Muscle layer of colon (tissue), 2 donors: ENCODE measurements at regions not wholly inside any gene's neighbourhood (a gene's known extent, or its start where the extent isn't known, plus 50 kb on each side); places are given as distances from the start of the nearest gene placed in this dataset.
"Not testable (repeated sequence)": the region's sequence is repeated elsewhere in the genome, so short reads cannot be mapped to it uniquely, and the experiment has no call there.

Source experiments
- H3K27ac ChIP-seq: one replicate; pipeline ENCODE4 v1.7.0; 2013; ENCODE audit warnings: low read depth, mild to moderate bottlenecking, low read length, moderate library complexity
- H3K27me3 ChIP-seq, 2 donors: one replicate each; pipeline ENCODE4 v1.7.0; 2013; ENCODE audit warnings: low read length in 2 of 2, mild to moderate bottlenecking in 2 of 2; ENCODE audit not compliant: insufficient read depth in 2 of 2, control insufficient read depth in 1 of 2
- H3K36me3 ChIP-seq: one replicate; pipeline ENCODE4 v1.7.0; 2013; ENCODE audit warnings: mild to moderate bottlenecking, low read length; ENCODE audit not compliant: insufficient read depth
- H3K4me1 ChIP-seq: one replicate; pipeline ENCODE4 v1.7.0; 2013; ENCODE audit warnings: mild to moderate bottlenecking, low read length; ENCODE audit not compliant: insufficient read depth
- H3K4me3 ChIP-seq, 2 donors: one replicate each; pipeline ENCODE4 v1.7.0; 2013; ENCODE audit warnings: low read length in 2 of 2, low read depth in 1 of 2, mild to moderate bottlenecking in 1 of 2, moderate library complexity in 1 of 2
- H3K9ac ChIP-seq: one replicate; pipeline ENCODE4 v1.7.0; 2013; ENCODE audit warnings: low read length
- H3K9me3 ChIP-seq: one replicate; pipeline ENCODE4 v1.7.0; 2013; ENCODE audit warnings: mild to moderate bottlenecking, low read length
- donor health status: abdominal sarcoma.
- donor health status: Adenocarcinoma of cecum.

DNA sequence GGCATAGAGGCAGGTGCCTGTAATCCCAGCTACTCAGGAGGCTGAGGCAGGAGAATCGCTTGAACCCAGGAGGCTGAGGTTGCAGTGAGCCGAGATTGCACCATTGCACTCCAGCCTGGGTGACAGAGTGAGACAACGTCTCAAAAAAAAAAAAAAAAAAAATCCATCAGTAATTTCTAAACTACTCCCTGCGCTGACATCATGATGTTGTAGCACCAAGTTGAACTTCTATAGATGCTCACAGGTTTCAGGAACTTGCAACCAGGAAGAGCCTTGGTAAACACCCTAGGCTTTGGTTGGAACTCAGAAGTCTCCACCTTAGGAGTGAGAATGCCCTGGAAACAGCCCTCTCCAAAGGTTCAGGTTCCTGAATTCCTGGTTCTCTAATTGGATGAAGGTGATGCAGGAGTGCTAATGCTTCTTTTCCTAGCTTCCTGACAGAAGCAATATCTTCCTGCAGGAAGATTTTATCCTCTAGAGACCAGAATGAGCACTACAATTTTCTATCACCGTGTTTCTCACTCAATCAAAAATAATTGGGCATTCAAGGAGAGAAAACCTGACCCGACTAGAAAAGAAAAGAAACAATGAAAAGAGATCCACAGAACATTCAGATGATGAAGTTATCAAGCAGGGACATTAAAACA lies 469.6 kb downstream of the GADD45G start:
- Histone ChIP-seq H3K9me3 (no peaks in the 10 kb centered on the region), H3K27me3 (no peaks in the 10 kb centered on the region), H3K4me1 (no peaks in the 10 kb centered on the region), H3K27ac (no peak overlapping the region), H3K9ac (no peak overlapping the region), H3K36me3 (no peaks in the 10 kb centered on the region), H3K4me3 (no peak overlapping the region)

- H3K27ac ChIP-seq, H3K9ac ChIP-seq, H3K36me3 ChIP-seq, H3K4me1 ChIP-seq, H3K4me3 ChIP-seq, H3K27me3 ChIP-seq, H3K9me3 ChIP-seq: not testable (repeated sequence)
Measured at GRCh38 chr9:90077598-90077997, 472.8 kb downstream of the GADD45G start.

GRCh38 chr9:90078988-90079421 lies 474.2 kb downstream of the GADD45G start:
- H3K4me1 ChIP-seq, result peaks cover 7% of the 10 kb centered on the region
- H3K4me3 ChIP-seq, result no peak overlapping the region
- no peaks in the 10 kb centered on the region for H3K27me3 ChIP-seq
- no peaks in the 10 kb centered on the region for H3K9me3 ChIP-seq
- no peak overlapping the region for H3K9ac ChIP-seq
- H3K27ac ChIP-seq, result no peak overlapping the region
- no peaks in the 10 kb centered on the region for H3K36me3 ChIP-seq

DNA sequence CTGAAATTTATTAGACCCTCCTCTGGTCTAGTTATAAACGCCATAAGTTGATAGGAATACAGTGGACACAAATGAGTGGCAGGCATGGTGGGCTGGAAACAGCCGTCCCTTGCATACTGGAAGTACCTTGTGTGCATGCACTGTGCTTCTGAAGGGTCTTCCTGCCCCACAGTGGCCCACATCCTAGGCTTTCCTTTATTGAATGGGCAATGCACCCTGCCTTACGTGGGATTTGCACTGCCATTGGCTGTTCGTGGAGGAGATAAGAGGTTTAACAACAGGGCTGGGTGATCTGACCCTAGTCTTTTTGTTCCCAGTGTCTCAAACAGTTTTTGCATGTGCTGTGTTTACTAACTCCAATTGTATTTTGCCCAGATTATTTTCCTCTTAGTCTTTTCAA lies 480.8 kb downstream of the GADD45G start:
- H3K36me3 ChIP-seq, result no peaks in the 10 kb centered on the region
- peaks cover 7% of the 10 kb centered on the region for H3K4me1 ChIP-seq
- no peaks in the 10 kb centered on the region for H3K9me3 ChIP-seq
- H3K27ac ChIP-seq, result no peak overlapping the region
- H3K9ac ChIP-seq, result no peak overlapping the region
- H3K27me3 ChIP-seq, result no peaks in the 10 kb centered on the region
- no peak overlapping the region for H3K4me3 ChIP-seq

DNA sequence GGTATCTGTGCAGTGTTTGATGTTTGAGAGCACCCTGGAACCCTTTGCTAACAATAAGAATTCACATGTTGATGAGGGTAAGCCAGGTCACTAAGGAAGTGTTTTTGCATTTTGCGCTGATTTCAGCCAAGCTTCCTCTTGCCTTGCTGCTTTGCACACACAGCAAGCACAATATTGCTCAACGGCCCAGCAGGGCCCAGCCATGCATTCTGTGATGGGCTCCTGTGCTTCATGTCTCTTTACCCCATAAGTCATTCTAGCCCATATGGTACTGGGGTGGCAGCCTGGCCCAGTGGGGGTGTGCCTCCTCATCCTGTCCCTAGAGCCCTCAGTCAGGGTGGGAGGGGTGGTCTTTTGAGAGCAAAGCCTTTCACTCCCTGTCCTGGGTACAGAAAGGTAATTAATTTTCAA lies 481.3 kb downstream of the GADD45G start:
- H3K4me1 ChIP-seq, result peaks cover 7% of the 10 kb centered on the region
- no peaks in the 10 kb centered on the region for H3K27me3 ChIP-seq
- H3K36me3 ChIP-seq, result no peaks in the 10 kb centered on the region
- H3K4me3 ChIP-seq, result no peak overlapping the region
- H3K27ac ChIP-seq, result no peak overlapping the region
- no peak overlapping the region for H3K9ac ChIP-seq
- no peaks in the 10 kb centered on the region for H3K9me3 ChIP-seq

DNA sequence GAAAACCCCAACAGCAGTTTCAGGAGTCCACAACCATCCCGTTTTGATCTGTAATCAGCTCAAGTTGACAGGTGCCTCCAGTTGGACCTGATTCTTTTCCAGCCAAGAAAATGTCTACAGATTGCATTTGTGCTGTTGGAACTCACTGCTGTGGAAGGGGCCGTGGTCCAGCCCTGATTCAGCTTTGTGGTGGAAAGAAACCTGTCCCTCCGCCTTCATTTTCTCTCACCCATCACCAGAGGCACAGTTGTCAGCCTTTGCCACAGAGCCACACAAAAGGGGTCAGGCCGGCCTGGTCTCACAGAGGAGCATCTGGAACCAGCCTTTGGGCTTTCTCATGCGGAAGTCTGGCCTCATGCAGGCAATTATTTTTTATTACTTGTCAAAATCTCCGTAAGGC lies 483.6 kb downstream of the GADD45G start:
- Histone ChIP-seq H3K9me3 (no peaks in the 10 kb centered on the region), H3K4me1 (no peaks in the 10 kb centered on the region), H3K27ac (no peak overlapping the region), H3K9ac (no peak overlapping the region), H3K4me3 (no peak overlapping the region), H3K36me3 (no peaks in the 10 kb centered on the region), H3K27me3 (no peaks in the 10 kb centered on the region)

- no peaks in the 10 kb centered on the region for H3K4me1 ChIP-seq
- H3K27me3 ChIP-seq, result no peaks in the 10 kb centered on the region
- H3K9me3 ChIP-seq, result no peaks in the 10 kb centered on the region
- no peak overlapping the region for H3K9ac ChIP-seq
- H3K27ac ChIP-seq, result no peak overlapping the region
- no peak overlapping the region for H3K4me3 ChIP-seq
- no peaks in the 10 kb centered on the region for H3K36me3 ChIP-seq
Measured at GRCh38 chr9:90088856-90089255, 484.0 kb downstream of the GADD45G start.

DNA sequence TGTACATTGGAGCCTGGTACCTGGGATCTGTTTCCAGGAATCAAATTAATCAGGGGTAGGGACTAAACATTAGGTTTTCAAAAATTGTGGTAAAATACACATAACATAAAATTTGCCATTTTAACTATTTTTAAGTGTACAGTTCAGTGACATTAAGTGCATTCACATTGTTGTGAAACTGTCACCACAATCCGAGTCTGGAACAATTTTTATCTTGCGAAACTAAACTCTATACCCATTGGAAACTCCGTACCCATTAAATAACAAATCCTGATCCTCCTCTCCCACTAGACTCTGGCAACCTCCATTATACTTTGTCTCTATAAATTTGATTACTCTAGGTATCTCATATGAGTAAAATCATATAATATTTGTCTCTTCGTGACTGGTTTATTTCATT lies 486.2 kb downstream of the GADD45G start:
- Histone ChIP-seq H3K9me3 (no peaks in the 10 kb centered on the region), H3K36me3 (no peaks in the 10 kb centered on the region), H3K27me3 (no peaks in the 10 kb centered on the region), H3K4me1 (no peaks in the 10 kb centered on the region), H3K4me3 (no peak overlapping the region), H3K27ac (no peak overlapping the region), H3K9ac (no peak overlapping the region)

DNA sequence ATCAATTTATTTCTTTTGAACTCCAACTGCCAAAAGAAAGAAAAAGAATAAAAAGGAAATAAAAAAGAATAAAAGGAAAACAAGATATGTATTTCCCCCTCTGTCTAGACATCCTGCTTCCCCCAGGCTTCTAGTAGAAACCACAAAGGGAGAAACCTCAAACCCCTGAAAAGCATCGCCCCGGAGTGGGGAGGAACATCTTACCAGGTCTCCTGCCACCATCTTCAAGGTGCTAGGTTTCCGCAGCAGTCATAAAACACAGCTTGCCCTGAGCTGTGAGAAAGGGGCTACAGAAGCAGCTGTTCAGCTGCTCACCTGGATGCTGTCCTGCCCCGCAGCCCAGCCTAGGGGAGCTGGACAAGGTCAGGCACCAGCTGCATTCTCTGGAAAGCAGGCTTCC lies 487.7 kb downstream of the GADD45G start:
- H3K27me3 ChIP-seq, result no peaks in the 10 kb centered on the region
- no peak overlapping the region for H3K27ac ChIP-seq
- no peak overlapping the region for H3K9ac ChIP-seq
- no peaks in the 10 kb centered on the region for H3K36me3 ChIP-seq
- no peaks in the 10 kb centered on the region for H3K9me3 ChIP-seq
- no peak overlapping the region for H3K4me3 ChIP-seq
- H3K4me1 ChIP-seq, result no peaks in the 10 kb centered on the region

DNA sequence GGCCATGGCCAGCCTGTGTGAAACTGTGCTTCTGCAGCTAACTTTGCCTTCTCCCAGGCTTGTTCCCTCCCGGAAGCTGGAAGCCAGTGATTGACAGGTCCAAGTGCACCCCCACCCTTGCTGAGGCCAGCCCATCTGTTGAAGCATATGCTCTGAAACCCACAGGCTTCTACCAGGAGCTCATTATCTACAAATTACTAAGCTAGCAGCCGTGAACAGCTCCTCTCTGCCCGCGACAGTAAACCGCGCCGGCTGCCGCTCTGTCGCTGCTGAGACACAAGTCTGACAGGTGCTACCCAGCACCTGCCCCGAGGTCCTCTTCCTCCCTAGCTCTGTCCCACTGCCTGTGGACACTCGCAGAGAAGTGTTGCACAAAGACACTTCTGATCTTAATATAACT lies 490.9 kb downstream of the GADD45G start:
- Histone ChIP-seq H3K27ac (no peak overlapping the region), H3K4me1 (no peaks in the 10 kb centered on the region), H3K9me3 (no peaks in the 10 kb centered on the region), H3K9ac (no peak overlapping the region), H3K4me3 (no peak overlapping the region), H3K27me3 (no peaks in the 10 kb centered on the region), H3K36me3 (no peaks in the 10 kb centered on the region)

DNA sequence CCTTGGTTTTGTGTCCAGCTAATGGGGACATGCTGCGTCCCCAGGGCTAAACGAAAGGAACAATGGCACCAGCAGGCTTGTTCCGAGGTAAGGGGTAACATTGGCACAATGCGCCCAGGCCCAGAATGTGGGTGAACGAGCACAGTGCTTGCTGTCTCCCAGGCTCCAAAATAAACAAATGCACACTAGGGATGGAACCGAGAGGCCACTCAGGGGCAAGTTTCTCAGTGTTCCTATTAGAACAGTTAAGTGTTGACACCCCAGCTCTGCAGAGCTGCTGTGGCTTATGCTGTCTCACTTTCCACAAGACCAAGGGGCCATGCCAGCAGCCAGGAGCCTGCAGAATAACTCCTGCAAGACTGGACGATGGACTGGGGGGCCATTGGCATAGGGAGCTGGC lies 492.4 kb downstream of the GADD45G start:
- no peak overlapping the region for H3K9ac ChIP-seq
- peaks cover 4% of the 10 kb centered on the region for H3K4me1 ChIP-seq
- no peaks in the 10 kb centered on the region for H3K27me3 ChIP-seq
- H3K4me3 ChIP-seq, result no peak overlapping the region
- no peaks in the 10 kb centered on the region for H3K9me3 ChIP-seq
- no peak overlapping the region for H3K27ac ChIP-seq
- no peaks in the 10 kb centered on the region for H3K36me3 ChIP-seq

GRCh38 chr9:90098408-90098807 lies 493.6 kb downstream of the GADD45G start:
- Histone ChIP-seq H3K4me1 (peaks cover 9% of the 10 kb centered on the region), H3K36me3 (no peaks in the 10 kb centered on the region), H3K9ac (no peak overlapping the region), H3K4me3 (no peak overlapping the region), H3K27ac (no peak overlapping the region), H3K9me3 (no peaks in the 10 kb centered on the region), H3K27me3 (no peaks in the 10 kb centered on the region)
